DOHH2 (cell line): ENCODE measurements at regions not wholly inside any gene's neighbourhood (a gene's known extent, or its start where the extent isn't known, plus 50 kb on each side); places are given as distances from the start of the nearest gene placed in this dataset.

Source experiments
- H3F3A ChIP-seq: fragments of 200-600 bp; sonication (generic), shearing (Covaris generic); 2 replicates; pipeline ENCODE4 v1.6.0; 2016; ENCODE audit warnings: antibody characterized with exemption, mild to moderate bottlenecking; ENCODE audit not compliant: control insufficient read depth, insufficient read depth
- H3K27ac ChIP-seq: fragments of 200-600 bp; sonication (generic); 2 replicates; pipeline ENCODE4 v1.5.1; 2014; ENCODE audit warnings: low read depth, mild to moderate bottlenecking, low read length, moderate library complexity
- H3K27me3 ChIP-seq: fragments of 200-600 bp; sonication (generic); 2 replicates; pipeline ENCODE4 v1.6.1; 2014; ENCODE audit warnings: mild to moderate bottlenecking, low read length, mixed read lengths; ENCODE audit not compliant: control insufficient read depth
- H3K36me3 ChIP-seq: fragments of 200-600 bp; sonication (generic); 2 replicates; pipeline ENCODE4 v1.6.1; 2014; ENCODE audit warnings: mild to moderate bottlenecking, low read length, moderate library complexity, mixed read lengths; ENCODE audit not compliant: control insufficient read depth
- H3K4me1 ChIP-seq: fragments of 200-600 bp; sonication (generic); 2 replicates; pipeline ENCODE4 v1.6.1; 2014; ENCODE audit warnings: mild to moderate bottlenecking, low read length, mixed read lengths; ENCODE audit not compliant: control insufficient read depth
- H3K4me2 ChIP-seq: fragments of 200-600 bp; sonication (generic); 2 replicates; pipeline ENCODE4 v1.6.0; 2014; ENCODE audit warnings: mild to moderate bottlenecking, low read length, moderate library complexity
- H3K4me3 ChIP-seq: fragments of 200-600 bp; sonication (generic); 2 replicates; pipeline ENCODE4 v1.5.1; 2014; ENCODE audit warnings: mild to moderate bottlenecking, low read length, mixed read lengths
- H3K79me2 ChIP-seq: fragments of 200-600 bp; sonication (generic); 2 replicates; pipeline ENCODE4 v1.6.1; 2014; ENCODE audit warnings: mild to moderate bottlenecking, low read length, mixed read lengths; ENCODE audit not compliant: control insufficient read depth
- H3K9me2 ChIP-seq: fragments of 200-600 bp; sonication (generic); replicated peaks from 2 replicates; pipeline ENCODE4 v1.6.1; 2014; ENCODE audit warnings: mild to moderate bottlenecking, low read length, mixed read lengths; ENCODE audit not compliant: control insufficient read depth
- H3K9me3 ChIP-seq: fragments of 200-600 bp; sonication (generic); 2 replicates; pipeline ENCODE4 v1.6.1; 2014; ENCODE audit warnings: antibody characterized with exemption, low read length, mixed read lengths; ENCODE audit not compliant: control insufficient read depth, insufficient read depth
- H4K20me1 ChIP-seq: fragments of 200-600 bp; sonication (generic); 2 replicates; pipeline ENCODE4 v1.6.0; 2014; ENCODE audit warnings: low read depth, mild to moderate bottlenecking, antibody characterized with exemption, low read length, moderate library complexity; ENCODE audit not compliant: control insufficient read depth, insufficient read depth
- CTCF ChIP-seq: fragments of 200-600 bp; sonication (generic); IDR thresholded peaks from one replicate; pipeline ENCODE4 v1.5.1; 2014; ENCODE audit warnings: antibody characterized with exemption, mild to moderate bottlenecking, low read depth, low read length; ENCODE audit not compliant: poor library complexity, severe bottlenecking
- EZH2phosphoT487 ChIP-seq: fragments of 200-600 bp; sonication (generic); IDR thresholded peaks from 2 replicates; pipeline ENCODE4 v1.6.1; 2017; ENCODE audit warnings: borderline replicate concordance, mild to moderate bottlenecking, antibody characterized with exemption, low read length, moderate library complexity, mixed read lengths

- Histone ChIP-seq H3K36me3 (no peaks in the 10 kb centered on the region), H3K9me2 (no peaks in the 10 kb centered on the region), H3K27ac (no peak overlapping the region), H3F3A (no peaks in the 10 kb centered on the region), H3K4me1 (no peaks in the 10 kb centered on the region), H4K20me1 (no peaks in the 10 kb centered on the region), H3K79me2 (no peaks in the 10 kb centered on the region), H3K4me2 (no peak overlapping the region), H3K4me3 (no peak overlapping the region), H3K9me3 (no peaks in the 10 kb centered on the region), H3K27me3 (no peaks in the 10 kb centered on the region)
- TF ChIP-seq EZH2phosphoT487 (no peak), CTCF (no peak)
These were observed 343.5 kb upstream of the F9 start for GRCh38 chrX:139186991-139187390.

- Histone ChIP-seq H3K9me3 (no peaks in the 10 kb centered on the region), H3K27me3 (no peaks in the 10 kb centered on the region), H3K4me2 (no peak overlapping the region), H3K9me2 (no peaks in the 10 kb centered on the region), H4K20me1 (no peaks in the 10 kb centered on the region), H3K36me3 (no peaks in the 10 kb centered on the region), H3K4me1 (no peaks in the 10 kb centered on the region), H3K27ac (no peak overlapping the region), H3K4me3 (no peak overlapping the region), H3K79me2 (no peaks in the 10 kb centered on the region), H3F3A (no peaks in the 10 kb centered on the region)
- TF ChIP-seq CTCF: no peak
- TF ChIP-seq EZH2phosphoT487: no peak
These were observed 350.9 kb upstream of the F9 start for GRCh38 chrX:139179592-139179991.

- Histone ChIP-seq H3K79me2 (no peaks in the 10 kb centered on the region), H3K4me1 (no peaks in the 10 kb centered on the region), H3K27ac (no peak overlapping the region), H3K27me3 (no peaks in the 10 kb centered on the region), H3K9me2 (no peaks in the 10 kb centered on the region), H3K9me3 (no peaks in the 10 kb centered on the region), H3K4me3 (no peak overlapping the region), H3K36me3 (no peaks in the 10 kb centered on the region), H3K4me2 (no peak overlapping the region), H4K20me1 (no peaks in the 10 kb centered on the region), H3F3A (no peaks in the 10 kb centered on the region)
- TF ChIP-seq EZH2phosphoT487: no peak
- no peak for TF ChIP-seq CTCF
These were observed 351.6 kb upstream of the F9 start for GRCh38 chrX:139178980-139179379.

GRCh38 chrX:139172731-139173130 lies 357.8 kb upstream of the F9 start:
- no peak for TF ChIP-seq EZH2phosphoT487
- TF ChIP-seq CTCF: no peak

More at GRCh38 chrX:139172731-139173130, 357.8 kb upstream of the F9 start:
- H3K9me2 ChIP-seq: no peaks in the 10 kb centered on the region
- no peaks in the 10 kb centered on the region for H3K27me3 ChIP-seq
- no peak overlapping the region for H3K4me3 ChIP-seq
- H3K4me2 ChIP-seq: no peak overlapping the region
- H3K79me2 ChIP-seq: no peaks in the 10 kb centered on the region
- H3K4me1 ChIP-seq: no peaks in the 10 kb centered on the region
- no peaks in the 10 kb centered on the region for H4K20me1 ChIP-seq
- H3K27ac ChIP-seq: no peak overlapping the region
- H3F3A ChIP-seq: no peaks in the 10 kb centered on the region
- H3K36me3 ChIP-seq: no peaks in the 10 kb centered on the region
- no peaks in the 10 kb centered on the region for H3K9me3 ChIP-seq
